ENCODE measurements at regions not wholly inside any gene's neighbourhood (a gene's known extent, or its start where the extent isn't known, plus 50 kb on each side); places are given as distances from the start of the nearest gene placed in this dataset.

DNA sequence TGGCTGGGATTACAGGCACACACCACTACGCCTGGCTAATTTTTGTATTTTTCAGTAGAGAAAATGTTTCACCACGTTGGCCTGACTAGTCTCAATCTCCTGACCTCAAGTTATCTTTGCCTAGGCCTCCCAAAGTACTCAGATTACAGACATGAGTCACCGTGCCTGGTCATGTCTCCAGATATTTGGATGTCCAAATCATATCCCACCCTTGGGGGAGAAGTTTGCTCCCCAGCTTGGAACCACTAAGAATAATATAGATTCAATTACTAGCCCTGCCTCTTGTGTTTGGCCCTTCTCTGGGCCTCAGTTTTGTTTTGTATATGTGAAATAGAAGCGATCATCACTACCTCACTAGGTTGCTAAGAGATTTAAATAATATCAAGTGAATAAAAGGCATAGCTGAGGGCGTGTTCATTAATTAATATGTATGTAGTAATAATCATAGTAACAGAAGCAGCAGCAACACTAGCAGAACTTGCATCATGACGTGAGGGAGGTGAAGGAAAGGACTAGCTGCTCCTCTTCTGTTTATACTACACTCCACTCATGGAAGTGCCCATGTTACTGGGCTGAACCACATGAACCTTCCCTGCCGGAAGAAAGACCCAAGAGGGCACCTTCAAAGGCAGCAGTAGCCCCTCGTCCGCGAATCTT lies 253.6 kb upstream of the XYLT1 start:
- no peak for DNase-seq

DNA sequence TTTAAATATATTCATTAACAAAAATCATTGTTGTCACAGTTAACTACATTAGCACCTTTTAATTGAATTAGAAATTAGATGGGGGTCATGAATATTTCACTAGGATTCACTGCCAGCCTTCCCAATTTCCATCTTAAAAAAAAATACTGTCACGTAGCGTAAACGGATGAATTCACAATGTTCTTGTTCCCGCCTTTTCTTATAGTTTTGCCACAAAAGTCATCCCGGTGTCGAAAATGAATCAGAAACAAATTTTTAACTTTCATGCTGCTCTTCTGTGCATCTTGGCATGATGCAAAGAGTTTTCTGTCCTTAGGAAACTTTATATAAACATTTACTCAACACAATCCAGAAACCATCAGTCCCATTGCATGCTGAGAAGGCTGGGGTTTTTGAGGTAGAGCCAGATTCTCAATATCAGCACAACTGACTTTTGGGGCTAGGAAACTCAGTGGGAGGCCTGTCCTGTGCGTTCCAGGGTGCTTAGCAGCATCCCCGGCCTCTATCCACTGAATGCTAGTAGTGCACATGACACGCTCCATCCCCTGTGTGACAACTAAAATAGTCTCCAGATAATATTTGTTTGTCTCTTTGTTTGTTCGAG lies 252.9 kb upstream of the XYLT1 start:
- no peak for DNase-seq

DNA sequence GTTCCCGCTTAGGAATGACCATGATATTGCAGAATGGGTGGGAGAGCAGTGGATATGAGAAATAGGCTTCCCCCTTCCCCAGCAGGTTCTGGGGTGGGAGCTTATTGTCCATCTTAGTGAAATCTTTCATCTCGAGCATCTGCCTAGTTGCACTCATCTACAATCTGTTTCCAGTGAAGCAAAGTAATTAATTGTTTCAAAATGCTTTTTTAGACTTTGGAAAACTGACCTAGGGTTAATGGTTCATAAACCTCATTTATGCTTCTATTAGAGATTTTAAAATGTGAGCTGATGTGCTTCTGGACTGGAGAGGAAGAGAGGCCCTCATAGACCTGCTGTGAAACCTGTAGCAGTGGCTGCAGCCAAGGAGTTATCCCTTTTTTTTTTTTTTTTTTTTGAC lies 247.7 kb upstream of the XYLT1 start:
- DNase-seq: peak in 1 of 2 experiments; percentile 52

- no peak for DNase-seq
Observed at GRCh38 chr16:17705847-17706246, 235.1 kb upstream of the XYLT1 start.

DNA sequence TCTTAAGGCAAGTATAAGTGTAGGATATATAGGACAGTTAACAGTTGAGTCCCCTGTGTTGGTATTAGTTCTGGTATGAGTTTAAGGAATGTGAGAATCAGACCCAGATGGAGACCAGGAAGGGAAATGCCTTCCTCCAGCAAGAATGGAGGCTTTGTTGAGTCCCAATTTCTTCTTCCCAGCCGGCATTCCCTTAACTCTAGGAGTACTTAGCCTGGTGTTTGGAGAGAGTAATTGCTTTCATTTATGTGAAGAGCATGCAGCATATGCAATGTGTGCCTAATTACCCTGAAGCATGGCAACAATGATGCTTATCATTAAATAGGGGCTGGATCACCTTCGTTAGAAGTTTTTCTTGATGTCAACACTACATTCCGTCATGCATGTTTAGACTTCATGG lies 225.9 kb upstream of the XYLT1 start:
- DNase-seq: no peak

GRCh38 chr16:17692484-17692883 lies 221.7 kb upstream of the XYLT1 start:
- no peak for DNase-seq

- DNase-seq: no peak
Observed at GRCh38 chr16:17691899-17692176, 221.1 kb upstream of the XYLT1 start.

GRCh38 chr16:17691106-17691898 lies 220.5 kb upstream of the XYLT1 start:
- DNase-seq: no peak

DNA sequence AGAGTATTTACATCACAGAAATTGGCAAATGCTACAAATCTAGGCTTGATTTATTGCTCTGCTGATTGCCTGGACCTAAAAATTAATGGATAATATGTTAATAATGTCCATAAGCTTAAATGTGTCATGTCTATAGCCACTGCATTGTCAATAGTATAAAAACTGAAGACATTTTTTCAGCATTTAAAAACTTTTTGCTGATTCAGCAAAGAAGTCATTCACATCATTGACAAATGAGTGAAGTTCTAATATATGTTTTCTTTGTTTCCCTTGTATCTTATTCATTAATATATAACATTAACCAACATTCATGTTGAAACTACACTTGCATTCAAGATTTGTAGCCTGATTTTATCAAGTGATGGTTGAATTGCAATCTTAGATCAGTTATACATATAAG lies 214.7 kb upstream of the XYLT1 start:
- DNase-seq: no peak

DNA sequence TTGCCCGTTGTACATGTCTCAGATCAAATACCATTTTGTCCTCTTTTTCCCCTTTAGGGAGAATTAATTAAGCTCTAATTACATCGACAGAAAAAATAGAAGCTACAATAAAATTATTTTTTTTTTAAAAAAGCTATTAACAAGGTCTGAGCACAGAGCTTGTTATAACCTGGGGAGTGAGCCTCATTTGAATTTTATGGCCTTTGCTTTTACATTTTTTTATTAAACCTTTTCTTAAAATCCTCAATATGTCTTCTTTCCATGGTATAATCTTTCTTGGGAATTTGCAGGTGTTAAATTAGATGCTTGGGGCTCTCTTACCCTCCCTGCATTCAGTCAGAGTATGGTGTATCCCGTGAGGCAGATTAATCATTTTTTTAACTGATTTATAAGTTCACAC lies 212.5 kb upstream of the XYLT1 start:
- peak in 1 of 2 experiments; percentile 68 for DNase-seq

GRCh38 chr16:17676171-17676570 lies 205.4 kb upstream of the XYLT1 start:
- DNase-seq: no peak

DNA sequence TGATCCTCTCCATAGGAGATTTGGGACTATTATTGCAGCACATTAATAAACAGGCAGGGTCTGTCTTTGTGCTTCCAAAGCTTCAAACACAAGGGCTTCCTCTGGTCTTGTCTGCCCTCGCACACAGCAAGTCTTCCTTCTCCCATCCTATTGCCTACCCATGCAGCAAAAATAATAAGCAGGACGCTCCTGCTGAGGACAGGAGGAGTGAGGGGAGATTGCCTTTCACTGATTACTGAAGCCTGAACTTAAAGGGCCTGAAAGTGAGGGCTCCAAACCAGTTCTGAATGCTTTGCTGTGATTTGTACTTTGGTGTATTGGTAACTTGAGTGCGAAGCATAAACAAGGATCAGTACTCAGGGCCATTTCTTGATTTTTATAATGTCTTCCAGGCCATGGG lies 197.6 kb upstream of the XYLT1 start:
- DNase-seq: peak in 1 of 2 experiments; percentile 21

DNA sequence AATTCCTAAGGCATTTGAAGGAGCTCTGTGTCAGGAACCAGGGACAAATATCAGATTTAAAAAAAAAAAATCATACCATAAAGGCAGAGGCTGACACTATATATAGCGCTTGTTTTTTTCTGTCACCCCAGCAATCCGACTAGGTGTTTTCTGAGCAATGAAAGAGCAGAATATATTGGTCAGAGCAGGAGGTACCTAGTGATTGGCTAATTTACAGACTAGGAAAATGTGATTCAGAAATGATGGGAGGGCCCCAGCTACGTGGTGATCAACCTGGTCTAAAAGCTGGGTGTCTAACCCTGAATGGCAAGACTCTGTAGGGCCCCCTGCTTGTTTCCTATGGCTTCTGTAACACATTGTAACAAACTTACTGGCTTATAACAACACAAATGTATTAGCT lies 195.5 kb upstream of the XYLT1 start:
- no peak for DNase-seq

DNA sequence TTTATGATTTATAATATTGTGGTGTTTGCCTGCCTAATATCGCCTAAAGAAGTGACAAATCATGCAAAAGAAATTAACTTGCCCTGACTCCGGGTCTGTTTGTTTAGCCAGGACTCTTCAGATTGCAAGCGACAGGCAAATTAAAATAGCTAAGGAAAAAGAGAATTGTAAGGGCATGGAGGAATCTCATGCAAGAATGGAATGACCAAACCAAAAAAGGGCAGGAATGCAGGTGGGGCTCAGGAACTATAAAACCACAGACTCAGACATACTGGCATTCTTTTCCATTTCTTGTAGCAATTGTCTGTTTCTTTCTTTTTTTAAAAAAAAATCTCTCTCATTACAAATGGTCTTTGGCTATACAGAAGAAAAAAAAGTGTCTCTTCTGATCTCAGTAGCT lies 188.1 kb upstream of the XYLT1 start:
- DNase-seq: no peak

DNA sequence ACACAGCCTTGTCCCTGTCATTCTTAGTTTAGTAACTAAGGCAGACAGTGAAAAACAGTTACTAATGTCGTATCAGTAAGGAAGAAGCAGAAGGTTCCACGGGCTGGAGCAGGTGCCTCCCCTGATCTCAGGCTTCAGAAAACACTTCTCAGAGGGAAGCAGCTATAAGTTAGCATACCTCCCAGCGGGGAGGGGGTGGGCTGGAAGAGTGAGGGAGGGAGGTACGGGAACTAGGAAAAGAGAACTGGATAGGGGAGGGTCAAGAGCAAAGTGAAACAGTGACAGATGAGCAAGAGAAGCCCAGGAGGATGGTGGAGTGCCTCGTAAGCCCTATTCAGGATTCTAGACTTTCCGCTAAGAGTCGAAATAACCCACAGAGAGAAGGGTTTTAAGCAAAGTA lies 186.3 kb upstream of the XYLT1 start:
- peak; percentile 71 to 96 for DNase-seq

DNA sequence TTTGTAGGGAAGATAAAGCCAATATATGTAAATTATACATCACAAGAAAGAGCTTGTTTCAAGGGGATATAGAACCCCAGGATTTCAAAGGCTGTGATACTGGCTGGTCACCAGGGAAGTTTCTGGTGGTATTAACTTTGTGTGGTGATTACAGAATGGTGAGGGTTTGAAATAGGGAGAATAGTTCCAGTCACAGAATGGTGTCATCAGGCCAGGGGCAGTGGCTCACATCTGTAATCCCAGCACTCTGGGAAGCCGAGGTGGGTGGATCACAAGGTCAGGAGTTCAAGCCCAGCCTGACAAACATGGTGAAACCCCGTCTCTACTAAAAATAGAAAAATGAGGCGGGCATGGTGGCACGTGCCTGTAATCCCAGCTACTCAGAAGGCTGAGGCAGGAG lies 183.8 kb upstream of the XYLT1 start:
- DNase-seq: no peak

- DNase-seq: no peak
Observed at GRCh38 chr16:17654142-17654541, 183.4 kb upstream of the XYLT1 start.

DNA sequence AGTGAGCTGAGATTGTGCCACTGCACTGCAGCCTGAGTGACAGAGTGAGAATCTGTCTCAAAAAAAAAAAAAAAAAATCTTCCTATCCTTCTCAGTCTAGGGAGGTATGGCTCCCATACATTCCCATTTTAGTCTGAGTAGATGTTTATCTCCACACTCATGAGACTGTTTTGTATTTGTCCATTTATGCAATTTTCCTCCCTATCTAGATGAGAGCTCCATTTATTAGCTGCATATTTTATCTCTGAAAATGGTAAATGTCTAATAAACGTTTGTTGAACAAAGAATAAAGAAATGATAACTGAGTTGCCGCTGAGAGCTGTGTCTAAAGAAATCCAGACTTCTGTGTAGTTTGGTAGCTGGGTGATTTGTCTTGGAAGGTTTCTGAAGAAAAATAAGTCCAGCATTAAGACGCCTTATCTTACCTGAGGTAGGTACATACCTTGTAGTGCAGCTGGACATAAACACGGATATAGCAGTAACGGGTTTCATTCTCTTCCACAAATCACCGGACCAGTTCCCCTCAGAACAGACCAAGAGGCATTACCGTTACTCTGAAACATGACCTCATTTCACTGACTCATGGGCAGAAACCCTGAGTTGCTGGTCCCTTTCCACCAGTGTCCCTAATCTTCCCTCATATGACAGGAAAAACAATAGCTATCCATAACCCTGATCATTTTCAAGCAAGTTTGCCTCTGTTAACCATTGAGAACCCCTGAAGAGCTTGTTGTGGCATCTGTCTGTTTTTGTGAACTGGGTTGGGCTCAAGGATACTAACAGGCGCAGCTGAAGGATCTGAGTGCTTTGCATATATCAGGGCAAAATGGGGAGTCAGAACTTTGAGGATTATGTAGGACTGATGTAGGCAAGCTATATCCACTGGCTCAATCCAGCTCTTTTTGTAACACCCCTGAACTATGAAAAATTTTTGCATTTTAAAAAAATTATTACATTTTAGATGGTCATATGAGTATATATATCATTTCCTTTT lies 177.4 kb upstream of the XYLT1 start:
- DNase-seq: peak; percentile 49 to 86

GRCh38 chr16:17643935-17644334 lies 173.2 kb upstream of the XYLT1 start:
- no peak for DNase-seq

GRCh38 chr16:17641990-17642389 lies 171.2 kb upstream of the XYLT1 start:
- no peak for DNase-seq

- no peak for DNase-seq
Observed at GRCh38 chr16:17638134-17638533, 167.4 kb upstream of the XYLT1 start.

DNA sequence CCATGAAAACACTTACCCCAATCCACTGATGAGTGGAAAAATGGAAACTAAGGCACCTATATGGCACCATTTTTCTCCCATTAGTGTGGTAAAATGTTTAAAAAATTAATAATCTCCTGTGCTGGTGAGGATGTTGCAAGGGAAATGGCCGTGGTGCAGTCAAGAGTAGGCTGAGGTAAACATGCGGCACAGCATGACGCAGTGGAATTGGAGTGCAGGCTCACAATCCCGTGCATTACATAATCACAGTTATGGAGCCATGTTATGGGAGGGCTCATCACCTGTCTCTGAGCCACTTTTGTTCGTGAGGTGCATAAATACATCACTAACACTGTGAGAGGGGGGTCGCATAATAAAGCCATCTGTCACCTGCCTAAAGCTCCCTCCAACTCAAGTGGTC lies 164.4 kb upstream of the XYLT1 start:
- DNase-seq: peak; percentile 98 to 100

Data from NCI-H524 (cell line).